ENCODE measurements at regions not wholly inside any gene's neighbourhood (a gene's known extent, or its start where the extent isn't known, plus 50 kb on each side); places are given as distances from the start of the nearest gene placed in this dataset.
"Not testable (repeated sequence)": the region's sequence is repeated elsewhere in the genome, so short reads cannot be mapped to it uniquely, and the experiment has no call there.

DNA sequence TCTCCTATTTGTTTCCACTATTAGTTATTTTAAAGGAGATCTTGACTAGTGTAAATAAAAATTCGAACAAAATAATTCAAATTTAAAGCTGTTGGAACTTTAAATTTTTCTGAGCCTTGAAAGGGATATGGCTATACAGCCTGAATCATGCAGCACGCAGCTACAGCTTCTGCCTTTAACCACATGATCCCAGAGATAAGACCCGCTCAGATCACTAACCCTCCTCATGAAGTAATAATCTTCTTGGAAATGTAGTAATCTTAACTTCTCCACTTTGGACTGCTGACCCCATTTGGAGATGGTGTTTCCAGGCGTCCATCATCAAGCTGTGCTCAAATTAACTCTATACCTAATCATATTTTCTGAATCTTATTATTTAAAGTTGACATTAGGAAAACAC, 336.6 kb downstream of the DSC3 start:
- no peak for DNase-seq (ENCODE audit: low spot score)

DNA sequence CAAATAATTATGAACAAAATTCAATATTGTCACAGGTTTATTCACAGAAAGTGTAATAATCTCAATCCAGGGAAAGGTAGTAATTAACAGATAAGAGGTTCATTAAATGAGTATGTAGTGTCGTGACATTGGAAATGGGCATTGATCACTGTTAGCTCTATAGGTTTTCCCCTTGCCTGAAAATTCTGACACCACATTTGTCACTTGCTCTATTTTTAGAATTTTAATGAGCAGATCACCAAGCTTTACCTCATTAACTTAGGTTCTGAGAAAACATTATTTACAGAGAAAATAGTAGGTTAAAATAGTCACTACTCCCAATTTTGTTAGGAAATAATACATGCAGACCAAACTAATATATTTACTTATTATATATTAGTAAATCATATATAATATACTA, 344.0 kb downstream of the DSC3 start:
- DNase-seq (ENCODE audit: low spot score), result no peak

DNA sequence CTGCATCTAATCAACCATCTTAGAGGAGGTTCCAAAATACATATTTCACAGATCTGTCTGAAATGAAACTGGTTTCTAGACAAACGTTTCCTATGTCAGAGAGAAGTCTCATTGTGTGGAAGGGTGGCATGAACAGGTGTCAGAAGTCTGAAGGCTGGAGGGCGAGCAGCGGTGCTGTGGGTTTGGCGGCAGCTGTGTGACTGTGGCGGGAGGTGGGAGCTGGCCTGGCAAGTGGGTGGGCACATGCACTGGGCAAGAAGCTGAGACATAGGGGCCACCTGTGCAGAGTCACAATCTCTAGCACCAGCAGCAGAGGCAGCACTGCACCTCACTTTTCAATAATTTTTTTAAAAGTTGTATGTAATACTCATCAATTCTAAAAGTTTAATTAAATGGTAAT, 346.3 kb downstream of the DSC3 start:
- no peak for DNase-seq (ENCODE audit: low spot score)

DNA sequence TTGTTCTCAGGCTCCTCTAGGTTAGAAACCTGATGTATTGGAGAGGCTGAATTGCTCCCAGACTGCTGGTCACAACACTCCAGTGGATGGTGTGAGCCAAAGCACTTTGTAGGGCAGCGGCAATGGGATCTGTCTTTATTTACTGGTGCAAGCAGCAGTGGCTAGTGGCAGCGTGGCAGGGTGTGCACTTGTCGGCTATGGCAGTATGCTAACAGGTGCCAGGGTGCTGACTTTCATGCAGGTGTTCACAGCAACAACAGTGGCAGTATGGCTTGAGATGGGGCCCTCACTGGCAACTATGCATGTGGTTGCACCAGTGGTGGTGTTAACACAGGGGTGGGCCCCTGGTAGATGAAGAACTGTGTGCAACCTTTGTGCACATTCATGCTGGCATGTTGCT, 347.8 kb downstream of the DSC3 start:
- DNase-seq (ENCODE audit: low spot score), result no peak

DNA sequence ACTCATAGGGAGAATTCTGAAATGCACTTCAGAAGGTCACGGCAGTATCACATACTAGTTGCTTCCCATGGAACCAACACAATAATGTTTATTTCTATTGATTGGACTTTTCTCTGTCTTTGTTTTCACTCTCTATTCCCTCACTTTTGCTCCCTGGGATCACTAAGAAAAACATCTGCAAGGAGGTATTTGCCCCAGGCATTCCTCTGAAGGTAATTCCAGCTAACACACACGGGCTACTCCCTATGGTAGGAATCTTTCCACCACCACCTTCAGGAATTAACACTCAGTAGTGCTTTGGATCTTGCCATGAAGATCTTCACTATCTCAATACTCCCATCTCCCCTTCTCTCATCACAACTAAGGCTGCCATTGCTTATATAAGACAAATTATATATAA, 353.3 kb downstream of the DSC3 start:
- DNase-seq (ENCODE audit: low spot score), result no peak

DNA sequence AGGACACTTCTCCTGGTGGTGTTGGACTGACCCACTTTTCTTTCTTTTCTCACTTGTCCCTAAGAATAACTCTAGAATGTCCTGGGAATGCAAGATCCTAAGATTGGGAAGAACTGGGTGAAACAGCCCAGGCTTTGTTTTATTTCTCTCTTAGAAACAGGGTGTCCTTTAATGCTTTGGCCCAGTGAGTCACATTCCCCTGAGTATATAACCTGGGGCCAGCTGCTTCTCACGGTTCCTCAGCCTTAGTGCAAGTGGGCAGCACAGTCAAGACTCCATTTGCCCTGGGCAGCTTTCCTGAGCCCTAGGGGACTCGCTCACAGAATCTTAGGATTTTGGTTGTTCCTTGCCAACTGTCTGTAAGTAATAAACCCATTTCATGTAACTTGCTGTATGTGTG, 355.0 kb downstream of the DSC3 start:
- no peak for DNase-seq (ENCODE audit: low spot score)

DNA sequence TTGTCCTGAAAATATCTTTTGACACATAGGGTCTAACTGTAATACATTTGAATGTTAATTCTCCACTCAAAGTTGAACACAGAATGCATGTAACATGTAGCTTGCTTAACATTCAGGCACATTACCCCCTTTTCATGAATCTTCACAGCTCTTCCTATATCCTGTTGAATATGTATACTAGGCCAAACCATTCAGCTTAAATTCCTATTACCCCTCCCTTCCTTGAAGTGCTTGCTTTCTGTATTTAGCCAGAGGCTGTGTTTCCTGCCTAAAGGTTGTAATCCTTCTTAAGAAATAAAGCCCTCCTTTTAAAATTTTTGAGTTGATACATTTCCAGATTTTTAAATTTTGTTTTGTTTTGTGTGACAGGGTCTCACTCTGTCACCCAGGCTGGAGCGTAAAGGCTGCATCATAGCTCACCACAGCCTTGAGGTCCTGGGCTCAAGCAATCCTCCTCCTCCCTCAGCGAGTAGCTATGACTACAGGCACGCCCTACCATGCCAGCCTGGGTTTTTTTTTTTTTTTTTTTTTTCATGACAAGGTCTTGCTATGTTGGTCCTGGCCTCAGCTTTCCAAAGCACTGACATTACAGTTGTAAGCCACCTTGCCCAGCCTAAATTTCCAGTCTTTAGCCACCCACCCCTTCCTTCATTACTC, 357.6 kb downstream of the DSC3 start:
- no peak for DNase-seq (ENCODE audit: low spot score)

DNA sequence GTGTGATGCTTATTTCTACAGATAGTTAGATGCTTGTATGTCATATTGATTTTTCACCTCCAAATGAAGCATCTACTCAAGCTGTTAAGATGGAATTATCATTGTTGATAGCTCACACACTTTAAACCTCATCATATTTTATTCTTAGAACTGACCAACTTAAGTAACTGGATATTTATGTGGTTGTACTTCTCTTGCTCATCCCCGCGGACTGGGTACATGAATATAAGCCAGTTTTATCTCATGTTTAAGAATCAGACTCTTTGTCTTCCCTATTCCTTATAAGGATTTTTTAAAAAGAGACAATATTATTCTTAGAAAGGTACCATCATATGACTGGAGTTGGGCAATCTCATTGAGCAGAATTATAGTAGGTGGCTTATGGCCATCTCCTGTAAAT, 358.7 kb downstream of the DSC3 start:
- DNase-seq (ENCODE audit: low spot score), result no peak

DNA sequence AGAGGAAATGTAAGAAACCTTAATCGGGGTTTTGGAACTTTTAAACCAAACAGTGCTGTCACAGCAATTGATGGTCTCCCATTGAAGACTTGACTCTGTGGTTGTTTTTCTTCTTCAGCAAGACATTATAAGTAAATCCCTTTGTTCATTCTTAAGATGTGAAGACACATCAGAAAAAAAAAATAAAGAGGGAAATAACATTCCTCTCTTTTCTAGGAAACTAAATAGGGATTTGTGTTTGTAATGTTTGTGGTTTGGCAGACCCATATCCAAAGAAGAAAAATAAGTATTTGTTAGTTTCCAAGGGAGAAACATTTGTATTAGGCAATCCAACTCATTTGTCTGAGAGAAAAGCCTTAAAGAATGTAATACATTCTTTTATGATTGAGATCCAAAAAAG, 359.9 kb downstream of the DSC3 start:
- DNase-seq (ENCODE audit: low spot score), result no peak

DNA sequence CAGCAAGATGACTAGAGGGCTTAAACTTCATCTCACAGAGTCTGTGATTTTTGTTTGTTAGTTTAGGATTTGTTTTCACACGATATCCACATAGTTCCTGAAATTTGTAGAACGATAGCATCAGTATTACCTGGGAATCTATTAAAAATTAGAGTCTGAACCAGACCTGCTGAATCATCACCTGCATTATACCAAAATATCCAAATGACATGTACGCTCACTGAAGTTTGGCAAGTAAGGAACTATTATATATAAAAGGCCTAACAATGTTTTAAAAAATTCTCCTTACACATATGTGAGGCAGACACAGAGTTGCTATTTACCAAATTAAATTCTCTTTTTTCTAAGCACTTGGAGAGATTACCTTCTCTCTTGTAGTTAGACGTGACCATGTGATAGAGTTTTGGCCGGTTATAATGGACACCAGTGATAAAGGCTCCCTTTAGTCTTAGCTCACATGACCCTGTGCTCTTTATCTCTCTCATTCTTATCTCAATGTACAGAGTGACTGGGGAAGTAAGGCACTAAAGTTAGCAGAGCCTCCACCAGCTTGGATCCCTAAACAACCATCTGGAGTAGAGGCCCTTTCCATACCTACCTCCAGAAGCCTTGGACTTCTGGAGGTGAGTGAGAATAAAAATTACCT, 363.1 kb downstream of the DSC3 start:
- no peak for DNase-seq (ENCODE audit: low spot score)

DNA sequence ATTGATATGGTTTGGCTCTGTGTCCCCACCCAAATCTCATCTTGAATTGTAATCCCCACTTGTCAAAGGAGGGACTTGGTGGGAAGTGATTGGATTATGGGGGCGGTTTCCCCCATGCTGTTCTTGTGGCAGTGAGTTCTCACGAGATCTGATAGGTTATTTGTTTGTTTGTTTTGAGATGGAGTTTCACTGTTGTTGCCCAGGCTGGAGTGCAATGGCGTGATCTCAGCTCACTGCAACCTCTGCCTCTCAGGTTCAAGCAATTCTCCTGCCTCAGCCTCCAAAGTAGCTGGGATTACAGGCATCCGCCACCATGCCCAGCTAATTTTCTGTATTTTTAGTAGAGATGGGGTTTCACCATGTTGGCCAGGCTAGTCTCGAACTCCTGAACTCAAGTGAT, 364.7 kb downstream of the DSC3 start:
- not testable (repeated sequence) for DNase-seq (ENCODE audit: low spot score)

DNA sequence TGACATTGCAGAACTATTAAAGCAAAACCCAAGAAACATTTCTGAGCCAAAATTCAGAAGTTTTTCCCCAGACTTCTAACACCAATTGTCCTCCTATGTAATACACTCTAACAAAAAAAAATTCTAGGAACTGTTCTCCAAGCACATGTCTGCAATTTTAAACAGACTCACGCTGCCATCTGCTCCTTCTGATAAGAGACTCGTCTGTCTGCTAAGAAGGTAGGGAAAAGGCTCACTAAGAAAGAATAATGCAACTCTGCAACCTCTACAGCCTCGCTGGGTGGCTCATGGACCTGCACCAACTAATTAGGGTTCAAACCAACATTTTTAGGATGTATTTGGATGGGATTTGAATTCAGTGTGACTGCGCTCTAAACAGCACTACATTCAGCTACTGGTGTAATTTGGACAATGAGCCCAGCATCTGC, 366.5 kb downstream of the DSC3 start:
- no peak for DNase-seq (ENCODE audit: low spot score)

DNA sequence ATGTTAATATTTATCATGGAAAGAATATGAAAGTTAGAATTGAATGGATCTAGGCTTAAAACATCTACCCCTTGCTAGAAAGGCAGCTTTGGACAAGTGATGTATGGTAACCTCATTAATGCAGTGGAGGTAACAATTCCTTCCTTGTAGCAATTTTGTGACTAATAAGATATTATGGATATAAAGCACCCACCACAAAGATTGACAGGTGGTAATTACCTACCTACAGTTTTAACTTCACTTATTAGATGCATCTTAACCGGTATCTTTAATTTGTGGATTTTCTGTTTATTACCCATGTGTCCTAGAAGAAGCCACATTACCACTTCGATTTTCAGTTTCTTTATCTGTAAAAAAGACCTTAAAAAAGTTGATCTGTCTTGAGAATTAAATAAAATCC, 367.0 kb downstream of the DSC3 start:
- DNase-seq (ENCODE audit: low spot score), result no peak

DNA sequence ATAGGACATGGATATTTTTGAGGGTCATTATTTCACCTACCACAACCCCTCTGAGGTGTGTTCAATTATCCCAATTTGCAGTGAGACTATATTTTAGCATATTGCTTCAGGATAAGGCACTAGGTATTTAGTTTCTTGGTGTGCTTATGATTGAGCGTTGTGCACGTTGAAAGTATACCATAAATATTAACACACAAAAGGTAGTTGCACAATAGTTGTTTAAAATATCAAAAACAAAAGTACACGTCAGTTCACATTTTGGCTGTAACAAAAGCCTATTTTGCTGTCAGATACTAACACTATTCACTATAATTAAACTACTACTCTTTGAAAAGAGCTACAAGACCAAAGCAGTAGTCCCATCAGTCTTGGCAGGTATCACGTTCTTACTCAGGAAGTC, 367.5 kb downstream of the DSC3 start:
- no peak for DNase-seq (ENCODE audit: low spot score)

DNA sequence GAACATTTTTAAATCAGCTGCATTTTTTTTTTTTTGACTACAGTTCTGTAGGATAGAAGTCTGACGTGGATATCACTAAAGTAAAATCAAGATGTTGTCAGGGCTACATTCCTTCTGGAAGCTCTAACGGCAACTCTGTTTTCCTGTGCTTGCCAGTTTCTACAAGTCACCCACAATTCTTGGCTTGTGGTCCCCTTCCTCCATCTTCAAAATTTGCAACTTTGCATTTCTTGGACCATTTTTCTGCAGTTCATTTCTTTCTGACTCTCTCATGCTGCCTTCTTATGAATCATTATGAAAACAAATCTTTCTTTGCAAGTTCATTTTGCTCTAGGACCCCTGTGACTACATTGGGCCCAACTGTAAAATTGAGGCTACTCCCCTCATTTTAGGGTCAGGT, 367.9 kb downstream of the DSC3 start:
- DNase-seq (ENCODE audit: low spot score), result no peak

DNA sequence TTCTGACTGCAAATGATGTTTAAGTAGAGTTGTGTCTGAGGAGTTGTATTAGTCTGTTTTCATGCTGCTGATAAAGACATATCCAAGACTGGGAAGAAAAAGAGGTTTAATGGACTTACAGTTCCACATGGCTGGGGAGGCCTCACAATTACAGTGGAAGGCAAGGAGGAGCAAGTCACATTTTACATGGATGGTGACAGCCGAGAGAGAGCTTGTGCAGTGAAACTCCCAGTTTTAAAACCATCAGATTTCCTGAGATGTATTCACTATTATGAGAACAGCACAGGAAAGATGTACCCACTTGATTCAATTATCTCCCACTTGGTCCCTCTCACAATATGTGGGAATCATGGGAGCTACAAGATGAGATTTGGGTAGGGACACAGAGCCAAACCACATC, 370.1 kb downstream of the DSC3 start:
- not testable (repeated sequence) for DNase-seq (ENCODE audit: low spot score)

DNA sequence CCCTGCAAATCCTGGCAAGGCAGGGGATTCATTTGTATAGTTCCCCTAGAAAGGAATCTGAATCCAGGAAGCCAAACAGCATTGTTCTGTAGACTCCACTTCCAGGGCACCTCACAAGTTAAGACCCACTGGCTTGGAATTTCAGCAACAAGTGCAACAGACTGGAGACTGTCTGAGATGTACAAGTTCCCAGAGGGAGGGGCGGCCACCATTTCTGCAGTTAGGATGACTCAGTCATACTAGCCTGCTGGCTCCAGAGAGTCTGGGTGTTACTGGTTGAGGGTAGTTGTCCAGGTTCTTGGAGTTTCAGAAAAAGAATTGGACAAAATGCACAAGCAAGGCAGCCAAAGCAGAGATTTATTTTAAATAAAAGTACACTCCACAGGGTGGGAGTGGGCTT, 384.2 kb downstream of the DSC3 start:
- no peak for DNase-seq (ENCODE audit: low spot score)

DNA sequence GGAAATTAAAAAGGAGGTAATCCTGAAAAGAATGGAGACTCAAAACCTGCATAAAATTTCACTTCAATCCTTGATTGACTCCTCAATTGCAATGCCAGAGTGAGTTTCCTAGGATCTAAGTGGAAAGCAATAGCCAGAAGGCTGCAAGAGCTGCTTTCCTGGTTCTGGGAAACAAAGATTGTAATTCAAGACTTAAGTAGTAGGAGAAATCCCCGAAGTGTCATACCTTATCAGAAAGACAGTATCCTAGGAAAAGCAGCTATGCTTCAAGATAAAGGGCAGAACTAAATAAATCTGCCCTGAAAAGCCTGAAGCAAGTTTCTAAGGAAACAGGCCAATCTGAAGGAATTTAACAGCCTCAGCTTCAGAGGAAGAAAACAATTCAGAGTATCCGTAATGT, 390.2 kb downstream of the DSC3 start:
- no peak for DNase-seq (ENCODE audit: low spot score)

DNA sequence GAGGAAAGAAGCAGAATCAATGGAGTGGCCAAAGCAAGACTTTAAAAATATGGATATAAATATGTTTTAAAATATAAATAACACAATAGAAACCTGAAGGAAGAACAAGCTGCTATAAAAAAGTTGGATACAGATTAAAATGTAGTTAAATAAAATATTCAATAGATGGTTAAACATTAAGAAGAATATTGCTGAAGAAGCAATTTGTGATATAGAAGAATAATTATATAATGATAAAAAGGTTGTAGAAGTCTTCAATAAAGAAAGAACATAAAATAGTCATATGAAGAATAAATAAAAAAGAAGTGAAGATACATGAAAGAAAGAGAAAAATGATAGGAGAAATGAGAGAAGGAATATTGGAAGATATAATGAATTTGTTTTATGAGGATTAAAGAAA, 392.0 kb downstream of the DSC3 start:
- no peak for DNase-seq (ENCODE audit: low spot score)

DNA sequence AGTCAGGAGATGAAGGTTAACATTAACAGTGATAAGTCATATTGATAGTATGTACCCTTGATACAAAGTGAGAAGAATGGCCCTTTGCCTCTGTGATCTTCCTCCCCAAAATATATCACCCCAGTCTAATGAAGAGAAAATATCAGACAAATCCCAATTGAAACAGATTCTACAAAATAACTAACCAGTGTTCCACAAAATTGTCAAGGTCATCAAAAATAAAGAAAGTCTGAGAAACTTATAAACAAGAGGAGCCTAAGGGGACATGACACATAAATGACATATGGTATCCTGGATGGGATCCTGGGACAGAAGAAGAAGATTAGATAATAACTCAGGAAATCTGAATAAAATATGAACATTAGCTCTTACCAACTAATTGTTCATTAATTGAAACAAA, 398.4 kb downstream of the DSC3 start:
- DNase-seq (ENCODE audit: low spot score), result no peak

DNA sequence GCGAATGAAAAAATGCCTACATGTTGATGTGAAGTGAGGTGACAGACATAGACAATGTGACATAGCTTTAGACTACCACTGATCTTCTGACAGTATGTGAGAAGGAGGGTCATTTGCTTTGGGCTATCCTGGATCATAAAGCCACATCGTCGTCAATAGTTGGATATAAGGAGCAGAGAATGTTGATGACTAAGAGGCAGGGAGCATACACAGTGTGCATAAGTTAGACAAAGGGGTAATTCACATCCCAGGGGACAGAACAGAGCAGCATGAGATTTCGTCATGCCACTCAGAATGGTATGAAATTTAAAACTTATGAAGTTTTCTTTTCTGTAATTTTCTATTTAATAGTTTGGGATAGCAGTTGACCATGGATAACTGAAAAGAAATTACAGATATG, 403.2 kb downstream of the DSC3 start:
- DNase-seq (ENCODE audit: low spot score), result no peak

DNA sequence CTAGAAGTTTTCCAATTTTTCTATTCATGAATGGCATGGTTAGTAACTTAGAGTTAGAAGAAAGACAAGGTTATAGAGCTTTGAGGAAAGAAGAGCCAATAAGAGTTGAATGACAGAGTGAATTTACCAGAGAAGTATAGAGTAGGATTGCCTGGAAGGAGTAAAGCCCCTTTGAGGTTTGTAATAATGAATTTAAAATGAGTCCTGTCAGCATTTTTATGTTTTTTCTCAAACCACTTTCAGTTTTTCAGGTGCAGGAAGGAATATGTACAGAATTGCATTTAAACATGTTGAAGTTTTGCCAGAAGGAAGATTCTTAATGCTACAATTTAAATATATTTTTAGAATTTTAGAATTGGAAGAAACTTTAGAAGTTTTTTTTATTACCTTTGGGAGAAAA, 408.3 kb downstream of the DSC3 start:
- DNase-seq (ENCODE audit: low spot score), result no peak

DNA sequence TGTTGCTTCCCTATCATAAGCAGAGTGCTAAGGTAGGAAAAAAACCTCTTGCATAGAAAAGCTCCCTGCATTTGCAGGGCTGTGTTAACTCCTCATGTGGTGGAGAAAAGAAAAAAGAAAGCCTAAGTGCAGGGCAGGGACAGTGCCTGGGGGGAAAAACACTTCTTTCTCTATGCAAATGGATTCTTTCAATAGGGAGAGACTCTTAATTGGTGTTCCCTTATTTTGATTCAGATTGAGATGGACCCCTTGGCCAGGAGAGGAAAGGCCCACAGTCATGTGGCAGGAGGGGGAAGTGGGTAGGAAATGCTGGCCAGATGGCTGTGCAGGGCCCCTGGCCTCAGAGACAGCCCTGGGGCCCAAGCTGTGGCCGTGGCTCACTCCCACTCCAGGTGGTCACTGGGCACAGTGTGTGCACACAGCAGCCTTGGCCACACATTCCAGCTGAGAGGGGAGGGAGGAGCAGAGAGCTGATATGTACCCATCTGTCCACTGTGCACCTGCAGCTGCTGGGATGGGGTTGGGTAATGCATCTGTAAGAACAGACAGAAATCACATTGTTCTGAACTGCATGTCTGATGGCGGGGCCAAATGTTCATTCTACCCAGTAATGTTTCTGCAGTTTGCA, 410.4 kb downstream of the DSC3 start:
- DNase-seq (ENCODE audit: low spot score), result no peak

DNA sequence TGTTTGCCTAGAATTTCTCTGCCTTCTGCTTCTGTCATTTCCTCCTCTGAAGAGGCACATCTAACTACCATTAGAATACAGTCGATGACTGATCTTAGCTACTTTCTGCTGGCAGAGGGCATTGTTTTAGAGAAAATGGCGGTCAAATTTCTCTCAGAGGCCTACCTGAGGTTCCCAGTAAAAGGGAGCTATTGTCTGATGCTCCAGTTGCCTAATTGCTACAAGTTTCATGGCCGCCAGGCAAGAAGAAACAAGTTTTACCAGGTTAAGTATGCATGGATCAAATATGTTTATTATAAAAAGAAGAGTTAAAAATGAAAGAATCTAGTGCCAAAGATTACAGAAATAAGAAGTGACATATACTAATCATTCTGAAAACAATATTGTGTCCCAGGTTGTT, 416.6 kb downstream of the DSC3 start:
- DNase-seq (ENCODE audit: low spot score), result no peak

Measured in GM03348 (cell line).